A549 (cell line): ENCODE measurements at regions not wholly inside any gene's neighbourhood (a gene's known extent, or its start where the extent isn't known, plus 50 kb on each side); places are given as distances from the start of the nearest gene placed in this dataset.

Experiments used
- EP300 ChIP-seq, 2 experiments: fragments of >200 bp; sonication (Bioruptor Twin); formaldehyde crosslinking; IDR thresholded peaks; 2 replicates in 1 of 2; 3 replicates in 1 of 2; pipeline ENCODE4 v1.6.1; 2016 to 2017
- GATA3 ChIP-seq: IDR thresholded peaks from 2 replicates; pipeline ENCODE4 v1.6.1; 2012; ENCODE audit warnings: borderline replicate concordance
- JUN ChIP-seq, 2 experiments: fragments of >200 bp; sonication (Bioruptor Twin); formaldehyde crosslinking; IDR thresholded peaks; 2 replicates in 1 of 2; 3 replicates in 1 of 2; pipeline ENCODE4 v1.6.1; 2016 to 2017
- NPAS2 ChIP-seq: fragments of 250-450 bp; sonication (Bioruptor Pico); IDR thresholded peaks from 2 replicates; pipeline ENCODE4 v1.8.0; 2022; ENCODE audit warnings: mild to moderate bottlenecking, moderate library complexity, borderline replicate concordance
- POLR2A ChIP-seq: IDR thresholded peaks from 2 replicates; pipeline ENCODE4 v1.6.1; 2012; ENCODE audit warnings: mild to moderate bottlenecking, low read length
- RAD21 ChIP-seq, 2 experiments: fragments of >200 bp in 1 of 2; sonication (Bioruptor Twin) in 1 of 2; formaldehyde crosslinking in 1 of 2; IDR thresholded peaks in 1 of 2; conservative IDR thresholded peaks in 1 of 2; 2 replicates in 1 of 2; 3 replicates in 1 of 2; pipeline ENCODE4 v1.6.1; 2012 to 2018; ENCODE audit warnings: inconsistent platforms in 1 of 2
- SREBF2 ChIP-seq: fragments of 450-650 bp; IDR thresholded peaks from 2 replicates; pipeline ENCODE4 v1.6.1; 2014; ENCODE audit warnings: mild to moderate bottlenecking, moderate library complexity
- TF ChIP-seq, protein P1 (sequence below): fragments of >200 bp; sonication (Bioruptor Twin); formaldehyde crosslinking; IDR thresholded peaks from 3 replicates; pipeline ENCODE4 v1.5.1; 2016
- TF ChIP-seq, protein P2 (sequence below): fragments of 200-600 bp; sonication (generic); IDR thresholded peaks from 2 replicates; pipeline ENCODE4 v1.6.1; 2016; ENCODE audit warnings: antibody characterized with exemption, mild to moderate bottlenecking, moderate library complexity
- TF ChIP-seq, protein P3 (sequence below): IDR thresholded peaks from 2 replicates; pipeline ENCODE4 v1.6.1; 2012
- TF ChIP-seq, protein P4 (sequence below): fragments of 450-650 bp; IDR thresholded peaks from 2 replicates; pipeline ENCODE4 v1.6.1; 2014; ENCODE audit warnings: antibody characterized with exemption

DNA sequence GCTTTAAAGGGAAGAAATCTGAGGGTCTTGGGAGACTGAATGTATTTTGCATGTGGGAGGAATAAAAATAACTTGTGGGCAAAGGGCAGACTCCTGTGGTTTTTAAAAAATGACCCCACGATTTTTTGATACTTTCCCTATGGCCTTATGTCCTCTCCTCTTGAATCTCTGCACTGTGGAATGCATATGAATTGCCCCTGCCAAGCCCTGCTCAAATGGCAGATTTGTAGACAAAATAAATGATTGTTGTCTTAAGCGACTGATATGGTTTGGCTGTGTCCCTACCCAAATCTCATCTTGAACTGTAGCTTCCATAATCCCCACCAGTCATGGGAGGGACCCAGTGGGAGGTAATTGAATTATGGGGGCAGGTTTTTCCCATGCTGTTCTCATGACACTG lies 223.8 kb downstream of the DACT1 start:
- TF ChIP-seq, protein P1, sequence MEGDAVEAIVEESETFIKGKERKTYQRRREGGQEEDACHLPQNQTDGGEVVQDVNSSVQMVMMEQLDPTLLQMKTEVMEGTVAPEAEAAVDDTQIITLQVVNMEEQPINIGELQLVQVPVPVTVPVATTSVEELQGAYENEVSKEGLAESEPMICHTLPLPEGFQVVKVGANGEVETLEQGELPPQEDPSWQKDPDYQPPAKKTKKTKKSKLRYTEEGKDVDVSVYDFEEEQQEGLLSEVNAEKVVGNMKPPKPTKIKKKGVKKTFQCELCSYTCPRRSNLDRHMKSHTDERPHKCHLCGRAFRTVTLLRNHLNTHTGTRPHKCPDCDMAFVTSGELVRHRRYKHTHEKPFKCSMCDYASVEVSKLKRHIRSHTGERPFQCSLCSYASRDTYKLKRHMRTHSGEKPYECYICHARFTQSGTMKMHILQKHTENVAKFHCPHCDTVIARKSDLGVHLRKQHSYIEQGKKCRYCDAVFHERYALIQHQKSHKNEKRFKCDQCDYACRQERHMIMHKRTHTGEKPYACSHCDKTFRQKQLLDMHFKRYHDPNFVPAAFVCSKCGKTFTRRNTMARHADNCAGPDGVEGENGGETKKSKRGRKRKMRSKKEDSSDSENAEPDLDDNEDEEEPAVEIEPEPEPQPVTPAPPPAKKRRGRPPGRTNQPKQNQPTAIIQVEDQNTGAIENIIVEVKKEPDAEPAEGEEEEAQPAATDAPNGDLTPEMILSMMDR, result no peak
- TF ChIP-seq NPAS2 (CRISPR knock-in tag), result no peak
- TF ChIP-seq, protein P2, sequence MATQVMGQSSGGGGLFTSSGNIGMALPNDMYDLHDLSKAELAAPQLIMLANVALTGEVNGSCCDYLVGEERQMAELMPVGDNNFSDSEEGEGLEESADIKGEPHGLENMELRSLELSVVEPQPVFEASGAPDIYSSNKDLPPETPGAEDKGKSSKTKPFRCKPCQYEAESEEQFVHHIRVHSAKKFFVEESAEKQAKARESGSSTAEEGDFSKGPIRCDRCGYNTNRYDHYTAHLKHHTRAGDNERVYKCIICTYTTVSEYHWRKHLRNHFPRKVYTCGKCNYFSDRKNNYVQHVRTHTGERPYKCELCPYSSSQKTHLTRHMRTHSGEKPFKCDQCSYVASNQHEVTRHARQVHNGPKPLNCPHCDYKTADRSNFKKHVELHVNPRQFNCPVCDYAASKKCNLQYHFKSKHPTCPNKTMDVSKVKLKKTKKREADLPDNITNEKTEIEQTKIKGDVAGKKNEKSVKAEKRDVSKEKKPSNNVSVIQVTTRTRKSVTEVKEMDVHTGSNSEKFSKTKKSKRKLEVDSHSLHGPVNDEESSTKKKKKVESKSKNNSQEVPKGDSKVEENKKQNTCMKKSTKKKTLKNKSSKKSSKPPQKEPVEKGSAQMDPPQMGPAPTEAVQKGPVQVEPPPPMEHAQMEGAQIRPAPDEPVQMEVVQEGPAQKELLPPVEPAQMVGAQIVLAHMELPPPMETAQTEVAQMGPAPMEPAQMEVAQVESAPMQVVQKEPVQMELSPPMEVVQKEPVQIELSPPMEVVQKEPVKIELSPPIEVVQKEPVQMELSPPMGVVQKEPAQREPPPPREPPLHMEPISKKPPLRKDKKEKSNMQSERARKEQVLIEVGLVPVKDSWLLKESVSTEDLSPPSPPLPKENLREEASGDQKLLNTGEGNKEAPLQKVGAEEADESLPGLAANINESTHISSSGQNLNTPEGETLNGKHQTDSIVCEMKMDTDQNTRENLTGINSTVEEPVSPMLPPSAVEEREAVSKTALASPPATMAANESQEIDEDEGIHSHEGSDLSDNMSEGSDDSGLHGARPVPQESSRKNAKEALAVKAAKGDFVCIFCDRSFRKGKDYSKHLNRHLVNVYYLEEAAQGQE, result no peak
- TF ChIP-seq EP300 (IDR thresholded peaks at IDR 0.05), result no peak
- TF ChIP-seq, protein P3, sequence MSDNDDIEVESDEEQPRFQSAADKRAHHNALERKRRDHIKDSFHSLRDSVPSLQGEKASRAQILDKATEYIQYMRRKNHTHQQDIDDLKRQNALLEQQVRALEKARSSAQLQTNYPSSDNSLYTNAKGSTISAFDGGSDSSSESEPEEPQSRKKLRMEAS, result no peak
- TF ChIP-seq SREBF2, result no peak
- TF ChIP-seq JUN (IDR thresholded peaks at IDR 0.05), result no peak
- TF ChIP-seq RAD21 (conservative IDR thresholded peaks at IDR 0.05 in 1 of 2, IDR thresholded peaks at IDR 0.05 in 1 of 2), result no peak
- TF ChIP-seq GATA3, result no peak
- TF ChIP-seq, protein P4, sequence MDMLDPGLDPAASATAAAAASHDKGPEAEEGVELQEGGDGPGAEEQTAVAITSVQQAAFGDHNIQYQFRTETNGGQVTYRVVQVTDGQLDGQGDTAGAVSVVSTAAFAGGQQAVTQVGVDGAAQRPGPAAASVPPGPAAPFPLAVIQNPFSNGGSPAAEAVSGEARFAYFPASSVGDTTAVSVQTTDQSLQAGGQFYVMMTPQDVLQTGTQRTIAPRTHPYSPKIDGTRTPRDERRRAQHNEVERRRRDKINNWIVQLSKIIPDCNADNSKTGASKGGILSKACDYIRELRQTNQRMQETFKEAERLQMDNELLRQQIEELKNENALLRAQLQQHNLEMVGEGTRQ, result no peak
- no peak for TF ChIP-seq POLR2A
